ENCODE measurements at regions not wholly inside any gene's neighbourhood (a gene's known extent, or its start where the extent isn't known, plus 50 kb on each side); places are given as distances from the start of the nearest gene placed in this dataset.

GRCh38 chr13:111413407-111414187 is 93.2 kb downstream of the TEX29 start:
- Histone ChIP-seq H3K4me3 (ENCODE audit: low read depth, low read length) (no peak overlapping the region), H3K27me3 (ENCODE audit: control insufficient read depth, insufficient read depth, low read length) (peaks cover 6% of the 10 kb centered on the region), H3K36me3 (ENCODE audit: control insufficient read depth, insufficient read depth, low read length) (no peaks in the 10 kb centered on the region)
- DNase-seq (ENCODE audit: low read depth): no peak
- ChIA-PET CTCF (interaction anchor here (2.6 kb wide), 1 partner anchor 15 kb away, joined by 12 read pairs; no protein-coding TSS in a partner anchor), POLR2A (no interaction called here)
- TF ChIP-seq CTCF (IDR thresholded peaks at IDR 0.05; ENCODE audit: insufficient read depth, low read depth, low read length): no peak

GRCh38 chr13:111414341-111414740 is 93.9 kb downstream of the TEX29 start:
- Histone ChIP-seq H3K4me3 (ENCODE audit: low read depth, low read length) (no peak overlapping the region), H3K27me3 (ENCODE audit: control insufficient read depth, insufficient read depth, low read length) (peaks cover 5% of the 10 kb centered on the region), H3K36me3 (ENCODE audit: control insufficient read depth, insufficient read depth, low read length) (no peaks in the 10 kb centered on the region)
- TF ChIP-seq CTCF (IDR thresholded peaks at IDR 0.05; ENCODE audit: insufficient read depth, low read depth, low read length): no peak
- ChIA-PET POLR2A (no interaction called here), CTCF (interaction anchor here (2.6 kb wide), 1 partner anchor 14 kb away, joined by 12 read pairs; no protein-coding TSS in a partner anchor)
- DNase-seq (ENCODE audit: low read depth): no peak

GRCh38 chr13:111415246-111415645 is 94.8 kb downstream of the TEX29 start:
- ChIA-PET CTCF (interaction anchor here (2.6 kb wide), 1 partner anchor 14 kb away, joined by 12 read pairs; no protein-coding TSS in a partner anchor), POLR2A (no interaction called here)
- no peak for DNase-seq (ENCODE audit: low read depth)
- Histone ChIP-seq H3K27me3 (ENCODE audit: control insufficient read depth, insufficient read depth, low read length) (peaks cover 4% of the 10 kb centered on the region), H3K4me3 (ENCODE audit: low read depth, low read length) (no peak overlapping the region), H3K36me3 (ENCODE audit: control insufficient read depth, insufficient read depth, low read length) (no peaks in the 10 kb centered on the region)
- TF ChIP-seq CTCF (IDR thresholded peaks at IDR 0.05; ENCODE audit: insufficient read depth, low read depth, low read length): no peak

- no peak for TF ChIP-seq CTCF (IDR thresholded peaks at IDR 0.05; ENCODE audit: insufficient read depth, low read depth, low read length)
- Histone ChIP-seq H3K4me3 (ENCODE audit: low read depth, low read length) (no peak overlapping the region), H3K27me3 (ENCODE audit: control insufficient read depth, insufficient read depth, low read length) (peaks cover 4% of the 10 kb centered on the region), H3K36me3 (ENCODE audit: control insufficient read depth, insufficient read depth, low read length) (no peaks in the 10 kb centered on the region)
- CTCF ChIA-PET: interaction anchor here (2.6 kb wide), 1 partner anchor 13 kb away, joined by 12 read pairs; no protein-coding TSS in a partner anchor
- no peak for DNase-seq (ENCODE audit: low read depth)
- POLR2A ChIA-PET: no interaction called here
These were observed 95.3 kb downstream of the TEX29 start for GRCh38 chr13:111415765-111416164.

GRCh38 chr13:111418101-111418500 is 97.7 kb downstream of the TEX29 start:
- Histone ChIP-seq H3K27me3 (ENCODE audit: control insufficient read depth, insufficient read depth, low read length) (peaks cover 2% of the 10 kb centered on the region), H3K4me3 (ENCODE audit: low read depth, low read length) (no peak overlapping the region), H3K36me3 (ENCODE audit: control insufficient read depth, insufficient read depth, low read length) (no peaks in the 10 kb centered on the region)
- ChIA-PET POLR2A (no interaction called here), CTCF (interaction anchor here (2.0 to 2.5 kb wide), 2 partner anchors 10 to 11 kb away, joined by 6 to 9 read pairs; no protein-coding TSS in a partner anchor)
- DNase-seq (ENCODE audit: low read depth): no peak
- no peak for TF ChIP-seq CTCF (IDR thresholded peaks at IDR 0.05; ENCODE audit: insufficient read depth, low read depth, low read length)
